Liver (tissue), 8 donors: ENCODE measurements at regions not wholly inside any gene's neighbourhood (a gene's known extent, or its start where the extent isn't known, plus 50 kb on each side); places are given as distances from the start of the nearest gene placed in this dataset.

Experiments
- DNase-seq: peaks from one replicate; pipeline ENCODE4 v3.0.0-alpha.2; 2017; ENCODE audit warnings: low spot score
- H3K27ac ChIP-seq, 2 donors: one replicate each; pipeline ENCODE4 v1.7.0; 2013; ENCODE audit warnings: inconsistent platforms in 2 of 2, low read length in 2 of 2, control low read depth in 1 of 2, low read depth in 1 of 2, mild to moderate bottlenecking in 1 of 2
- H3K27me3 ChIP-seq, 4 donors: one replicate each; pipeline versions ENCODE4 v1.6.1 to v1.7.0; 2013; ENCODE audit warnings: low read length in 3 of 4, inconsistent platforms in 1 of 4, mild to moderate bottlenecking in 1 of 4, moderate library complexity in 1 of 4; ENCODE audit not compliant: control insufficient read depth in 4 of 4, insufficient read depth in 4 of 4
- H3K36me3 ChIP-seq, 4 donors: one replicate each; pipeline versions ENCODE4 v1.6.1 to v1.7.0; 2013; ENCODE audit warnings: low read length in 3 of 4, mild to moderate bottlenecking in 3 of 4, low read depth in 1 of 4, moderate library complexity in 1 of 4; ENCODE audit not compliant: control insufficient read depth in 4 of 4, insufficient read depth in 3 of 4
- H3K4me1 ChIP-seq, 4 donors: one replicate each; pipeline versions ENCODE4 v1.6.1 to v1.7.0; 2013; ENCODE audit warnings: low read length in 3 of 4, mild to moderate bottlenecking in 3 of 4, moderate library complexity in 1 of 4; ENCODE audit not compliant: control insufficient read depth in 4 of 4, insufficient read depth in 4 of 4
- H3K4me3 ChIP-seq, 3 donors: one replicate each; pipeline versions ENCODE4 v1.6.1 to v1.7.0; 2013; ENCODE audit warnings: low read length in 3 of 3, control low read depth in 1 of 3, low read depth in 1 of 3, mild to moderate bottlenecking in 1 of 3
- H3K9ac ChIP-seq, 2 donors: one replicate each; pipeline ENCODE4 v1.7.0; 2013; ENCODE audit warnings: low read length in 2 of 2, mild to moderate bottlenecking in 2 of 2, moderate library complexity in 2 of 2, control low read depth in 1 of 2, low read depth in 1 of 2
- H3K9me3 ChIP-seq, 4 donors: one replicate each; pipeline versions ENCODE4 v1.6.1 to v1.7.0; 2013; ENCODE audit warnings: low read length in 3 of 4; ENCODE audit not compliant: control insufficient read depth in 4 of 4
- EGR1 ChIP-seq, 2 donors: IDR thresholded peaks; 2 replicates each; pipeline ENCODE4 v1.6.1; 2016 to 2018; ENCODE audit warnings: antibody characterized with exemption in 2 of 2, low read depth in 2 of 2
- FOXA1 ChIP-seq: IDR thresholded peaks from 2 replicates; pipeline ENCODE4 v1.6.1; 2016; ENCODE audit warnings: antibody characterized with exemption
- FOXA2 ChIP-seq: IDR thresholded peaks from 2 replicates; pipeline ENCODE4 v1.6.1; 2016; ENCODE audit warnings: antibody characterized with exemption
- GABPA ChIP-seq, 2 donors: IDR thresholded peaks in 1 of 2; conservative IDR thresholded peaks in 1 of 2; 2 replicates each; pipeline ENCODE4 v1.6.1; 2016; ENCODE audit warnings: antibody characterized with exemption in 2 of 2, mild to moderate bottlenecking in 1 of 2, moderate library complexity in 1 of 2
- HNF4A ChIP-seq, 2 donors: conservative IDR thresholded peaks; 2 replicates each; pipeline ENCODE4 v1.6.1; 2016; ENCODE audit warnings: antibody characterized with exemption in 2 of 2, mild to moderate bottlenecking in 2 of 2
- HNF4G ChIP-seq: IDR thresholded peaks from 2 replicates; pipeline ENCODE4 v1.6.1; 2016; ENCODE audit warnings: antibody characterized with exemption
- JUND ChIP-seq, 2 donors: IDR thresholded peaks; 2 replicates each; pipeline ENCODE4 v1.6.1; 2016; ENCODE audit warnings: antibody characterized with exemption in 2 of 2
- NR2F2 ChIP-seq: IDR thresholded peaks from 2 replicates; pipeline ENCODE4 v1.6.1; 2016; ENCODE audit warnings: antibody characterized with exemption
- RAD21 ChIP-seq, 2 donors: IDR thresholded peaks; 2 replicates each; pipeline ENCODE4 v1.6.1; 2016; ENCODE audit warnings: antibody characterized with exemption in 2 of 2, mild to moderate bottlenecking in 2 of 2
- RXRA ChIP-seq, 2 donors: IDR thresholded peaks; 2 replicates each; pipeline ENCODE4 v1.6.1; 2017 to 2018; ENCODE audit warnings: antibody characterized with exemption in 2 of 2, mild to moderate bottlenecking in 1 of 2
- SP1 ChIP-seq: IDR thresholded peaks from 2 replicates; pipeline ENCODE4 v1.6.1; 2018; ENCODE audit warnings: antibody characterized with exemption, mild to moderate bottlenecking
- TAF1 ChIP-seq: conservative IDR thresholded peaks from 2 replicates; pipeline ENCODE4 v1.6.1; 2016; ENCODE audit warnings: antibody characterized with exemption, mild to moderate bottlenecking
- YY1 ChIP-seq: IDR thresholded peaks from 2 replicates; pipeline ENCODE4 v1.6.1; 2016; ENCODE audit warnings: antibody characterized with exemption, mild to moderate bottlenecking
- WGBS: extraction: QIAGEN DNeasy Blood & Tissue Kit; methylation state at CpG from one replicate; pipeline ENCODE4 v1.1.7; 2013; 5-methylcytosine and 5-hydroxymethylcytosine counted together
- TF ChIP-seq, protein P1 (sequence below): fragments of 150-350 bp; IDR thresholded peaks from 2 replicates; pipeline ENCODE4 v1.5.1; 2017; ENCODE audit warnings: improper control_type of control experiment, low read depth, low read length; ENCODE audit not compliant: missing input control
- TF ChIP-seq, protein P2 (sequence below): IDR thresholded peaks from 2 replicates; pipeline ENCODE4 v1.6.1; 2016; ENCODE audit warnings: antibody characterized with exemption
- TF ChIP-seq, protein P3 (sequence below): IDR thresholded peaks from 2 replicates; pipeline ENCODE4 v1.6.1; 2016; ENCODE audit warnings: antibody characterized with exemption
- TF ChIP-seq, protein P4 (sequence below): IDR thresholded peaks from 2 replicates; pipeline ENCODE4 v1.6.1; 2016; ENCODE audit warnings: antibody characterized with exemption, mild to moderate bottlenecking
- TF ChIP-seq, protein P5 (sequence below): IDR thresholded peaks from 2 replicates; pipeline ENCODE4 v1.6.1; 2016; ENCODE audit warnings: antibody characterized with exemption
- donor health status: healthy.
- donor health status: healthy.
- donor health status: healthy.
- donor health status: healthy.
- donor health status: healthy.

DNA sequence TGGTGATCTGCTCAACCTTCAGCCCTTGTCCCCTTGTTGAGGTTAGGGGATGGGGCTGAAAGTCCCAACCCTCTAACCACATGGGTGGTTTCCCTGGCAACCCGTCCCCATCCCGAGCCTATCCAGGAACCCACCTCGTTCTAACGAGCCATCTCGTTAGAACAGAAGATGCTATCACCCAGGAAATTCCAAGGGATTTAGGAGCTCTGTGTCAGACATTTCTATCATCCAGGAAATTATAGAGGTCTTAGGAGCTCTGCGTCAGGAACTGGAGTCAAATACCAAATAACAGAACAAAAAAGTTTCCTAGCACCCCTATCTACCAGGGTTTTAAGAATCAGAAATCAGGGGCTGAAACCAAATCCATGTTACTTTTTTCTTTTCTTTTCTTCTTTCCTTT is 90.3 kb upstream of the LCLAT1 start:
- H3K27me3 ChIP-seq, result no peaks in the 10 kb centered on the region
- no peaks in the 10 kb centered on the region for H3K9me3 ChIP-seq
- no peaks in the 10 kb centered on the region for H3K4me1 ChIP-seq
- DNase-seq, result no peak
- TF ChIP-seq HNF4G (no peak), SP1 (no peak), GABPA (IDR thresholded peaks at IDR 0.05 in 1 of 2, conservative IDR thresholded peaks at IDR 0.05 in 1 of 2) (no peak), NR2F2 (no peak), YY1 (no peak)
- TF ChIP-seq, protein P1, sequence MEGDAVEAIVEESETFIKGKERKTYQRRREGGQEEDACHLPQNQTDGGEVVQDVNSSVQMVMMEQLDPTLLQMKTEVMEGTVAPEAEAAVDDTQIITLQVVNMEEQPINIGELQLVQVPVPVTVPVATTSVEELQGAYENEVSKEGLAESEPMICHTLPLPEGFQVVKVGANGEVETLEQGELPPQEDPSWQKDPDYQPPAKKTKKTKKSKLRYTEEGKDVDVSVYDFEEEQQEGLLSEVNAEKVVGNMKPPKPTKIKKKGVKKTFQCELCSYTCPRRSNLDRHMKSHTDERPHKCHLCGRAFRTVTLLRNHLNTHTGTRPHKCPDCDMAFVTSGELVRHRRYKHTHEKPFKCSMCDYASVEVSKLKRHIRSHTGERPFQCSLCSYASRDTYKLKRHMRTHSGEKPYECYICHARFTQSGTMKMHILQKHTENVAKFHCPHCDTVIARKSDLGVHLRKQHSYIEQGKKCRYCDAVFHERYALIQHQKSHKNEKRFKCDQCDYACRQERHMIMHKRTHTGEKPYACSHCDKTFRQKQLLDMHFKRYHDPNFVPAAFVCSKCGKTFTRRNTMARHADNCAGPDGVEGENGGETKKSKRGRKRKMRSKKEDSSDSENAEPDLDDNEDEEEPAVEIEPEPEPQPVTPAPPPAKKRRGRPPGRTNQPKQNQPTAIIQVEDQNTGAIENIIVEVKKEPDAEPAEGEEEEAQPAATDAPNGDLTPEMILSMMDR, result no peak
- TF ChIP-seq, protein P2, sequence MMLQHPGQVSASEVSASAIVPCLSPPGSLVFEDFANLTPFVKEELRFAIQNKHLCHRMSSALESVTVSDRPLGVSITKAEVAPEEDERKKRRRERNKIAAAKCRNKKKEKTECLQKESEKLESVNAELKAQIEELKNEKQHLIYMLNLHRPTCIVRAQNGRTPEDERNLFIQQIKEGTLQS, result no peak
- H3K27ac ChIP-seq, result no peak overlapping the region
- WGBS, result 56% methylated on average over 6 of the region's 6 CpGs
- H3K9ac ChIP-seq, result no peak overlapping the region
- no peaks in the 10 kb centered on the region for H3K36me3 ChIP-seq
- H3K4me3 ChIP-seq, result no peak overlapping the region

DNA sequence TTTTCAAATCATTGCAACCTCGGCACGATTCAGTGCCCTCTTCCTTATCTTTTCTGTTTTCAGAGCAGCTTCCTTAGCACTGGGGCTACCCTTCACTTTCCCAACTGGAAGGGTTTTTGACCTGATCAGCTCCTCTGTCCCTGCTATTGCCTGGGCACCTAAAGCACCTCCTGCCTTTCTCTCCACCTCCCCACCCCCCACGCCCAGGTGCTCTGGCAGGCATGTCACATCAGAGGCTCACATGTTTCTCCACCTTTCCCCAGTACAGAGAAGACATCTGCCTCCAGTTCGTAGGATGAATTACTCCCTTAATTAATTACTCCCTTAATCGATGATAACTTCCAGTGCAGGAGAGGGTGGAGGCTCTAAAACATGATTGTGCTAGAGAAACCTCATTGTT is 88.7 kb upstream of the LCLAT1 start:
- Histone ChIP-seq H3K4me1 (peaks cover 0 to 3% (median 0%) of the 10 kb centered on the region in 4 donors), H3K4me3 (no peak overlapping the region)
- no peak for DNase-seq

DNA sequence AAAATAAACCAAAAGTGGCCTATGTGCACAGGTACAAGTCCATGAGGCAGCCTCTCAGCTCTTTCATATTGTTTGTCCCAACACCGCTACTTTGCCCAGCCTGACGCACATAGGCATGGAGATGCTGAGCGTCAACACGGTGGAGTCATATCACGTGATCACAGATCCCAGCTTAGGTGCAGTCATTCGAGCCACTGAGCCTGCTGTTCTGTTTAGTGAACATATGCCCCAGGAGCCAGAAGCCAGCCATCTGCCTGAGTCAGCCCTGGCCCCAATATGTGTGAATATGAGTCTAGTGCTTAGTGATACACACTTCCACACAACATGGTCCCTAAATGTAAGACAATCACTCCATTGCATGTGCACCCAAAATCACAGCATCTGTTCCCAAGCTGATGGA is 88.2 kb upstream of the LCLAT1 start:
- no peak overlapping the region for H3K27ac ChIP-seq
- no peak overlapping the region for H3K9ac ChIP-seq
- no peaks in the 10 kb centered on the region for H3K9me3 ChIP-seq
- peaks cover 0 to 3% (median 0%) of the 10 kb centered on the region in 4 donors for H3K4me1 ChIP-seq
- DNase-seq, result no peak
- WGBS, result 91% methylated on average over 6 of the region's 6 CpGs
- TF ChIP-seq FOXA2 (no peak), HNF4G (no peak), RXRA (IDR thresholded peaks at IDR 0.05) (no peak), JUND (IDR thresholded peaks at IDR 0.05) (no peak), RAD21 (IDR thresholded peaks at IDR 0.05) (no peak), YY1 (no peak), SP1 (no peak), NR2F2 (no peak), GABPA (IDR thresholded peaks at IDR 0.05 in 1 of 2, conservative IDR thresholded peaks at IDR 0.05 in 1 of 2) (no peak), TAF1 (no peak), HNF4A (conservative IDR thresholded peaks at IDR 0.05) (no peak), EGR1 (IDR thresholded peaks at IDR 0.05; ENCODE audit: low read depth in 2 of 2) (no peak), FOXA1 (no peak)
- TF ChIP-seq, protein P1, result no peak
- TF ChIP-seq, protein P3, sequence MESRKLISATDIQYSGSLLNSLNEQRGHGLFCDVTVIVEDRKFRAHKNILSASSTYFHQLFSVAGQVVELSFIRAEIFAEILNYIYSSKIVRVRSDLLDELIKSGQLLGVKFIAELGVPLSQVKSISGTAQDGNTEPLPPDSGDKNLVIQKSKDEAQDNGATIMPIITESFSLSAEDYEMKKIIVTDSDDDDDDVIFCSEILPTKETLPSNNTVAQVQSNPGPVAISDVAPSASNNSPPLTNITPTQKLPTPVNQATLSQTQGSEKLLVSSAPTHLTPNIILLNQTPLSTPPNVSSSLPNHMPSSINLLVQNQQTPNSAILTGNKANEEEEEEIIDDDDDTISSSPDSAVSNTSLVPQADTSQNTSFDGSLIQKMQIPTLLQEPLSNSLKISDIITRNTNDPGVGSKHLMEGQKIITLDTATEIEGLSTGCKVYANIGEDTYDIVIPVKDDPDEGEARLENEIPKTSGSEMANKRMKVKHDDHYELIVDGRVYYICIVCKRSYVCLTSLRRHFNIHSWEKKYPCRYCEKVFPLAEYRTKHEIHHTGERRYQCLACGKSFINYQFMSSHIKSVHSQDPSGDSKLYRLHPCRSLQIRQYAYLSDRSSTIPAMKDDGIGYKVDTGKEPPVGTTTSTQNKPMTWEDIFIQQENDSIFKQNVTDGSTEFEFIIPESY, result no peak
- TF ChIP-seq, protein P4, sequence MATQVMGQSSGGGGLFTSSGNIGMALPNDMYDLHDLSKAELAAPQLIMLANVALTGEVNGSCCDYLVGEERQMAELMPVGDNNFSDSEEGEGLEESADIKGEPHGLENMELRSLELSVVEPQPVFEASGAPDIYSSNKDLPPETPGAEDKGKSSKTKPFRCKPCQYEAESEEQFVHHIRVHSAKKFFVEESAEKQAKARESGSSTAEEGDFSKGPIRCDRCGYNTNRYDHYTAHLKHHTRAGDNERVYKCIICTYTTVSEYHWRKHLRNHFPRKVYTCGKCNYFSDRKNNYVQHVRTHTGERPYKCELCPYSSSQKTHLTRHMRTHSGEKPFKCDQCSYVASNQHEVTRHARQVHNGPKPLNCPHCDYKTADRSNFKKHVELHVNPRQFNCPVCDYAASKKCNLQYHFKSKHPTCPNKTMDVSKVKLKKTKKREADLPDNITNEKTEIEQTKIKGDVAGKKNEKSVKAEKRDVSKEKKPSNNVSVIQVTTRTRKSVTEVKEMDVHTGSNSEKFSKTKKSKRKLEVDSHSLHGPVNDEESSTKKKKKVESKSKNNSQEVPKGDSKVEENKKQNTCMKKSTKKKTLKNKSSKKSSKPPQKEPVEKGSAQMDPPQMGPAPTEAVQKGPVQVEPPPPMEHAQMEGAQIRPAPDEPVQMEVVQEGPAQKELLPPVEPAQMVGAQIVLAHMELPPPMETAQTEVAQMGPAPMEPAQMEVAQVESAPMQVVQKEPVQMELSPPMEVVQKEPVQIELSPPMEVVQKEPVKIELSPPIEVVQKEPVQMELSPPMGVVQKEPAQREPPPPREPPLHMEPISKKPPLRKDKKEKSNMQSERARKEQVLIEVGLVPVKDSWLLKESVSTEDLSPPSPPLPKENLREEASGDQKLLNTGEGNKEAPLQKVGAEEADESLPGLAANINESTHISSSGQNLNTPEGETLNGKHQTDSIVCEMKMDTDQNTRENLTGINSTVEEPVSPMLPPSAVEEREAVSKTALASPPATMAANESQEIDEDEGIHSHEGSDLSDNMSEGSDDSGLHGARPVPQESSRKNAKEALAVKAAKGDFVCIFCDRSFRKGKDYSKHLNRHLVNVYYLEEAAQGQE, result no peak
- TF ChIP-seq, protein P5, sequence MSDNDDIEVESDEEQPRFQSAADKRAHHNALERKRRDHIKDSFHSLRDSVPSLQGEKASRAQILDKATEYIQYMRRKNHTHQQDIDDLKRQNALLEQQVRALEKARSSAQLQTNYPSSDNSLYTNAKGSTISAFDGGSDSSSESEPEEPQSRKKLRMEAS, result no peak
- H3K27me3 ChIP-seq, result no peaks in the 10 kb centered on the region
- no peak overlapping the region for H3K4me3 ChIP-seq
- H3K36me3 ChIP-seq, result no peaks in the 10 kb centered on the region

More for the DNA sequence above, 88.7 kb upstream of the LCLAT1 start:
- no peaks in the 10 kb centered on the region for H3K9me3 ChIP-seq
- H3K27me3 ChIP-seq, result no peaks in the 10 kb centered on the region
- no peak overlapping the region for H3K27ac ChIP-seq
- H3K9ac ChIP-seq, result no peak overlapping the region
- TF ChIP-seq TAF1, result no peak
- TF ChIP-seq RXRA (IDR thresholded peaks at IDR 0.05), result no peak
- TF ChIP-seq RAD21 (IDR thresholded peaks at IDR 0.05), result no peak
- WGBS, result 79% methylated on average over 5 of the region's 5 CpGs
- no peaks in the 10 kb centered on the region for H3K36me3 ChIP-seq
